ENCODE measurements at regions not wholly inside any gene's neighbourhood (a gene's known extent, or its start where the extent isn't known, plus 50 kb on each side); places are given as distances from the start of the nearest gene placed in this dataset.
"Not testable (repeated sequence)": the region's sequence is repeated elsewhere in the genome, so short reads cannot be mapped to it uniquely, and the experiment has no call there.

DNA sequence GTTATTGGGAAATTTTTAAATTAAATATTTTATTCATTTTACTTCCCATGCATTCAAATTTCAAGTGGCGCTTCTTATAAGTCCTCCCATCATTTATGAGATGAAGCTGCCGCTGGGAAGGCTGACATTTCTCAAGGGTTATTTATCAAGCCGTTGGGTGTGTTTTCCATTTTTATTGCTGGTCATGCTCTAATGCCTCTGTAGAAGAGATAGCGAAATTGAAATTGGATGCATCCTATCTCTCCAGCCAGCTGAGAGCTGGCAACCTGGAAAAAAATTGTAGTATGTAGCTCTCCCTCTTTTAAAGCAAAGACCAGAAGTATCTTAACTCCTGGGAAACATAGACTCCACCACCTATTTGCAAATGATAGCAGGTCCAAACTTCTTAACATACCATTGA is 135.9 kb downstream of the C6orf118 start:
- no peak for DNase-seq (ENCODE audit: low read depth)

- no peak for DNase-seq (ENCODE audit: low read depth)
Observed at GRCh38 chr6:165167861-165168260, 141.5 kb downstream of the C6orf118 start.

DNA sequence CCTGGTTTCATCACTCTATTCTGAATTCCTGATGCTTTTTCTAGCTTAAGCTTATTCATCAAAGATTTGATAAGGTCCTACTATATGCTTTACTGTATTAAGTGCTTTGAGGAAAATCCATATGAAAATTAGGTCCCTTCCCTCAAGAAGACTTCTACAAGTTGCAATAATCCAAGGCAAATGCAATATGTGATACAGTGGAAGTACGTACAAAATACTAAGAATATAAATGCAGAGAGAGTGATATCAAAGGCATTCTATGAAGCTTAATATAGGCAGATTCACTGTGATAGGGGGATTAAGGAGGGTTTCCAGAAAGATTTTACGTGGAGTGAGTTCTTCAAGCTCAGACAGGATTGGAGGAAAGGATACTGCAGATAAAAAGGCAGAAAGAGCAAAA is 142.1 kb downstream of the C6orf118 start:
- no peak for DNase-seq (ENCODE audit: low read depth)

DNA sequence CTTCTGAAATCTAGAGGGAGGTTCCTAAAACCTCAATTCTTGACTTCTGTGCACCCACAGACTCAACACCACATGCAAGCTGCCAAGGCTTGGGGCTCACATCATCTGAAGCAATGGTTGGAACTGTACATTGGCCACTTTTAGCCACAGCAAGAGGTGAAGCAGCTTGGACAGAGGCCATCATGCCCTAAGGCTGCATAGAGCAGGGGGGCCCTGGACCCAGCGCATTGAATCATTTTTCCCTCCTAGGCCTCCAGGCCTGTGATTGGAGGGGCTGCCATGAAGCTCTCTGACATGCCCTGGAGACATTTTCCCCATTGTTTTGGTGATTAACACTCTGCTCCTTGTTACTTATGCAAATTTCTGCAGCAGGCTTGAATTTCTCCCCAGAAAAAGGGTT is 145.9 kb downstream of the C6orf118 start:
- DNase-seq (ENCODE audit: low read depth): no peak

DNA sequence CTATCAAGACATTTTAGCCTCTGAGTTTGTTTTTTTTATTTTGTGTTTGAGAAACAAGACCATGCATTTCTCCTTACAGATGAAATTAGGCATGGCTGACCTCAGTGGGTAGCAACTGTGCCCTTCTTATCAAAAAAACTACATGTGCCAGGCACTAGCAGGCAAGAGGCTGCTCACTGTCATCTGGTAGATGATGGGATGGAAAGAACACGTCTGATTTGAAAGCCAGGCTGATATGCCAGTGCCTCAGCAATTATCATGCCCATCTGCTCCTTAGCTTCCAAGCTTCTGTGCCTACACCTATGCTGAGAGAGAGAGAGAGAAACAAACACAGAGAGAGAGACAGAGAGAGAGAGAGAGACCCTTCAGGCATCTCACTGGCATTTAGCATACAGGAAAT is 149.9 kb downstream of the C6orf118 start:
- no peak for DNase-seq (ENCODE audit: low read depth)

DNA sequence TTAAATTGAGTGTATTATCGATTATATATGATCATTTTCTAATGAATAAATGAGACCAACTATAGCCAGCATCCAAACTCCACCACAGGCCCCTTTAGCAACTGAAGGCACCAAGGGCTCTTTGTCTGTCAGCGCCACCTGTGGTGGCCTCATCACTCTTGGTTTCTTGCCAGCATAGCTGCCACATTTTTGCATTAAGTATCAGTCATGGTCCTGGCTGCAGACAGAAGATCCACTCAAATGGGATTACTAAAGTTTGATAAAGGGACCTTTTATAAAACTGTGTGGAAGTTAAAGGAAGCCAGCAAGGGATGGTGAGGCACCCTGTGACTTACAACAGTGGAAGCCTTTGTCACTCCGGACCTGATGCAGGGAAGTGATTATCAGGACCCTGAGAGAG is 162.9 kb downstream of the C6orf118 start:
- peak; percentile 8 for DNase-seq (ENCODE audit: low read depth)

GRCh38 chr6:165135889-165136288 is 173.5 kb downstream of the C6orf118 start:
- DNase-seq (ENCODE audit: low read depth): no peak

DNA sequence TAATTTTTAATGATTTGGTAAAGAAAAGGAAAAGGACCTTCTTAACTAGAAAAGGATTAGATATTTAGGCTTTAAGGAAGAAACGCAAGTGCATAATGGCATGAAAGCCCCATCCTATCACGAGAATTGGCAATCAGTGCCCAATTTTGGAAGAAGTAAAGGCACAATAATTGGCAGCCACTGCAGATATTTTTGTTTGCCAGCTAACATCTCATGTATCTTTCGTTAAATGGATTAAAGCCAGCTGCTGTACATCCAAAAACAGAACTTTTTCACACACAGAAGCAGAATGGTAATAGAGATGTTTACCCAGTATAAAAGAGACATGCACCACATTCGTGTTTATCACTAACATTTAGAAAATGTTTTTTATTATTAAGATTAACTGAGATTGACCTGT is 180.3 kb downstream of the C6orf118 start:
- no peak for DNase-seq (ENCODE audit: low read depth)

DNA sequence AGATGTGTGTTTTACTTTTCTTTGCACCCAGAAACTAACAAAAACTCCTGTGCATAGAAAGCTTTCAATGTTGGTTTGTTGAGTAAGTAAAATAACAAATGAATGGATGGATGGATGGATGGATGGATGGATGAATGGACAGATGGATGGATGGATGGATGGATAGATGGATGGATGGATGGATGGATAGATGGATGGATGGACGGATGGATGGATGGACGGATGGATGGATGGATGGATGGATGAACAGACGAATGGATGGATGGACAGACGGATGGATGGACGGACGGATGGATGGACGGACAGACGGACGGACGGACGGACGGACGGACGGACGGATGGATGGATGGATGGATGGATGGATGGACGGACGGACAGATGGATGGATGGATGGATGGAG is 181.7 kb downstream of the C6orf118 start:
- DNase-seq (ENCODE audit: low read depth): not testable (repeated sequence)

DNA sequence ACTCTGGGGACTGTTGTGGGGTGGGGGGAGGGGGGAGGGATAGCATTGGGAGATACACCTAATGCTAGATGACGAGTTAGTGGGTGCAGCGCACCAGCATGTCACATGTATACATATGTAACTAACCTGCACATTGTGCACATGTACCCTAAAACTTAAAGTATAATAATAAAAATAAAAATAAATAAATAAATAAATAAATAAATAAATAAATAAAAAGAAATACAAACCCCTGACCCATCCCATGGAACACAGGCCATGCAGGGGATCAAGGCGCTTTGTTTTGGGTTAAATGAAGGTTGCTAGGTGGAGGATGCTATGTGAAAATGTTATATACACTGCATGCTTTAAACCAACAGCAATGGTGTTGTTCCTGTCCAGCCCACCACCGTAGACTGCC is 184.7 kb downstream of the C6orf118 start:
- not testable (repeated sequence) for DNase-seq (ENCODE audit: low read depth)

DNA sequence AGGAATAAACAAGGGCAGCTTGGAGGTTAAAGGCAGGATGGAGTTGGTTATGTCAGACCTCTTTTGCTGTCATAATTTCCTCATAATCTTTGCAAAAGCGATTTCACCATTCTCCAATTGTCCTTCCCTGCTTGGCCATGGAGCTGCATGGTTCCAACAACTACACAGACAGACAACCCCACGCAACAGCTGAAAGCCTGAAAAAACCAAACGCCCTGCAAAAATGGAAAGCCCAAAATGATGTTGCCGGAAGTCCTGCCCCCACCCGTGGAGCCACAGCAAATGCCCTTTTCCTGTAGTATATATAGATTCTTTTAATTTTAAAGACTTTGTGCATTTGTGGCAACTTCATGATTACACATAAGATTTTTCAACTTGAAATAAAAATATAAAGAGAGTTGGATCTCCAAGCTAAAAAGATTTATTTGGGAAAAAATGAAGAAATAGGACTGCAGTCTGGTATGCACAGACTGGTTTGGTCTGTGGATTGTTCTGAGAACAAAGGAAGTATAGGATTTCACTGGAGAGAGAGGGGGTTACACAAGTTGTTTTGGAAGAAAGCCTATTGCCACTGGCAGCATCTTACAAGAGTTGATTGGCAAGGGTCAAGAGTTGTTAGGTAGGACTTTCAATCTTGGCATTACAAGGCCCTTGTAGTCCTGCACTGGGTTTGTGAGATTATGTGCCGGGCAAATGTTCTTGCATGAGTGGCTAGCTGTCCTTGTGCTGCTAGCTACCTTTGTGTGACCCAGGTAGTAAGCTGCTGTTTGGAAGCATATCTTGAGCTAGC is 190.0 kb downstream of the C6orf118 start:
- peak; percentile 81 for DNase-seq (ENCODE audit: low read depth)

DNA sequence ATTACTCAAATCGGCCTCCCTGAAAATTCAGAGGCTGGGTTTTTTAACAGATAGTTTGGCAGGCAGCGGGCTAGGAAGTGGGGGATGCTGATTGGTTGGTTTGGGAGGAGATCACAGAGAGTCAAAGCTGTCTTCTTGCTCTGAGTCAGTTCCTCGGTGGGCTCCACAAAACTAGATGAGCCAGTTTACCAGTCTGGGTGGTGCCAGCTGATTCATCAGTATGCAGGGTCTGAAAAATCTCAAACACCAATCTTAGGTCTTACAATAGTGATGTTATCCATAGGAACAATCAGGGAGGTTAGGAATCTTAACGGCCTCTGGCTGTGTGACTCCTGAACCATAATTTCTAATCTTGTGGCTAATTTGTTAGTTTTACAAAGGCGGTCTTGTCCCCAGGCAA is 190.7 kb downstream of the C6orf118 start:
- DNase-seq (ENCODE audit: low read depth): peak; percentile 12

GRCh38 chr6:165117806-165118205 is 191.6 kb downstream of the C6orf118 start:
- DNase-seq (ENCODE audit: low read depth): no peak

GRCh38 chr6:165117121-165117520 is 192.3 kb downstream of the C6orf118 start:
- DNase-seq (ENCODE audit: low read depth): peak; percentile 73

- DNase-seq (ENCODE audit: low read depth): peak; percentile 66
Observed at GRCh38 chr6:165110860-165111259, 198.5 kb downstream of the C6orf118 start.

DNA sequence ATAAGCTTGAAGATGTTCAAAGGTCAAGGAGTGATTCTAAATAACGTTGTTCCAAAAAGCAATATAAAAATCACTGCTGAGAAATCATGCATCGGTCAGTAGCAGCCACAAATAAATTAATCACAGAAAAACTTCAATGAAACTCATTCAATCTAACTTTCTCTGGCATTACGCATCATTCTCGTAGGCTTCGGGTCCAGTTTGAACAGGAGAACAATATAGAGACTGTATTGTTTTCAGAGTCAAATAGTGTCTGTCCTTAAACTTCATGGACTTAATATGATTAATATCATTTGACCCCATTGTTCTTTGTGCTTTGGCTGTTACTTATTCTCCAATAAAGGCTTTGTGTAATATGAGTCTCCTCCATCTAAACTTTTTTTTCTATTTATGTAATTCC is 200.4 kb downstream of the C6orf118 start:
- DNase-seq (ENCODE audit: low read depth): no peak

- no peak for DNase-seq (ENCODE audit: low read depth)
Observed at GRCh38 chr6:165106261-165106660, 203.1 kb downstream of the C6orf118 start.

- DNase-seq (ENCODE audit: low read depth): no peak
Observed at GRCh38 chr6:165098165-165098564, 211.2 kb downstream of the C6orf118 start.

DNA sequence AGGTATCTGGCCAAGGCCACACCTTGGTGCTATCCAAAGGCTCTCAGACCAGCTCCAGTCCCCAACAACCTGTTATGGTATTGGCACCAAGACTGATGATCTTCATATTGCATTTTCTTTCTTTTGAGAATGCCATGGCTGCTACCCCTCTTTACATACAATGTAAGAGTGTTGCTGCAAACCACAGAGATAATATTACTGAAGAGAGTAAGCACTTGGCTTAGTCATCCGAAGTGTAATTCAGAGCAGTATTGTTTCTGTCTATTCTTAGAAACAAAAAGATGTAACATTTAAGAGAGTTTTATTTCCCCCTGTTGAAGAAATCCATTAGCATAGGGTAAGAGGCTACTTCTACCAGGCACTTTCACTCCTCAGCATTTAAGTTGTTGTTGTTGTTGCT is 212.5 kb downstream of the C6orf118 start:
- peak; percentile 65 for DNase-seq (ENCODE audit: low read depth)

DNA sequence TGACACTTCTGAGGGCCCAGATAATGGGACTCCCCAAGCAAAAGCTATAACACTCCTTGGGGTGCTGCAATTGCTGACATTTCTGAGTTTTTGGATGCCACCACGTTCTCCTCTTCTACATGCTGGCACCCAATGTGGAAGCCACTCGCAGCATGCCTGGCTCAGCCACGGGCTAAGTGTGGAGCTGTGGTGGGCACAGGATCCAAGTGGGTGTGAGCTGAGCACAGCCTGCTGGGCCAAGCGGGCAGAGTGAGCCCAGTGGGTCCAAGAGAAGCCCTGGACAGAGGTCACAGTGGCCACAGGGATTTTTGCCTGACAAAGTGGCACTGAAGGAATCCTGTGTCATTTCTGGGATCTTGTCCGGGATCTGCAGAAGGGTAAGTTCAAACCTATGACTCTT is 213.2 kb downstream of the C6orf118 start:
- DNase-seq (ENCODE audit: low read depth): no peak

DNA sequence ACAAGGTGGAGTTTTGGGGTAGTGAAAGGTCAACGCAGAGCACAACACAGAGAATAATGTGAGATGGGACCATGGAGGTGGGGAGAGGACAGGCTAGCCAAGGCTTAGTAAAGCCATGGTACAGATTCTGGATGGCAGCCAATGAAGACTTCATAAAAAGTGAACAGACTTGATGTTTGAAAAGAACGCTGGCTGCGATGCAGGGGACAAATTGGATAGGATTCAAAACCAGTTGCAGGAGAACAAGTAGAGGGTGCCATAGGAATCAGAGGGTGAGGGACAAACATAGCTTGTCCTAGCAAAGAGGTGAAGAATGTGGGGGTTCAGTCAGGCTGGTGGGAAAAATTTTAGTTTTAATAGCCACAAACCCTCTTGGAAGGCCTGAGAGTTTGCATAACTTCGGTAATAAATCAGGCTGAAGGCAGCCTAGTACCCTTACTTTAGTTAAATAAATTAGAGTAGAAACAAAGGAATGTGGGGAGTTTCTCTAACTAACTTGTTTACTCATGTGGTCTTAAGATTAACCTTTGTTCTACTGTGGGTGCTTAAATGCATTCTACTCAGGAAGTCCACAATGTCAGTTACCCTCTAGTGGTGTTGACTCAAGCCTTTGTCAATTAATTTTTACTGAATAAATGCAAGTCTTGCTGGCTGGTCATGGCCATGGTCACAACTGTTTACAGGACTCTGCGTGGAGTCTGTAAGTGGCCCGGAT is 216.4 kb downstream of the C6orf118 start:
- DNase-seq (ENCODE audit: low read depth): peak; percentile 21

- peak; percentile 55 for DNase-seq (ENCODE audit: low read depth)
Observed at GRCh38 chr6:165091121-165091785, 218.2 kb downstream of the C6orf118 start.

DNA sequence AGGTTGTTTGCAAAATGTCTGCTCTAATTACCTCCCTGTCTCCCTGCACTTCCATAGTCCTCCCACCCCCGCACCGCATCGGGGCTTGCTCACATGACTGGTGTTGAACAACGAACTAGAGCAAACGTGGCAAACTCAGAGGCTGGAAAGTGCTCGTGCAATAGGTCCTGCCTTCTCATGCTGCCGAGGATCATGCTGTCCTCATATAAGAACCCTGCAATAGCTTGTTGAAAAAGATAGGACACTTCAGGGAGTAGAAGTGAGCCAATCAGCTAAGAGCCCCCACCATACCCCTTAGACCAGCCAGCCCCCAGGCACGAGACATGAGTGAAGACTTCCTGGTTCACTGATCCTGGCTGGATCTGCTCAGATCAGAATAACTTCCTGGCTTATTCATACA is 219.2 kb downstream of the C6orf118 start:
- DNase-seq (ENCODE audit: low read depth): no peak

Data from LHCN-M2 (cell line).